ENCODE measurements at regions not wholly inside any gene's neighbourhood (a gene's known extent, or its start where the extent isn't known, plus 50 kb on each side); places are given as distances from the start of the nearest gene placed in this dataset.

- H3K4me2 ChIP-seq (replicated peaks; ENCODE audit: extremely low read depth, low read length, poor library complexity, severe bottlenecking) = no peak overlapping the region
These were observed 526.1 kb upstream of the GBE1 start for GRCh38 chr3:82287562-82287961.

GRCh38 chr3:82281205-82281604 is 519.8 kb upstream of the GBE1 start:
- no peaks in the 10 kb centered on the region for H3K4me1 ChIP-seq (ENCODE audit: control insufficient read depth in 1 of 2, insufficient read depth in 2 of 2, low read length in 2 of 2)
- Mint-ChIP-seq H3K4me1 (no peaks in the 10 kb centered on the region), H3K4me3 (no peak overlapping the region), H3K27ac (no peak overlapping the region), H3K27me3 (ENCODE audit: low read depth in 3 of 3) (no peaks in the 10 kb centered on the region), H3K36me3 (no peaks in the 10 kb centered on the region), H3K9me3 (peaks cover 0 to 5% (median 0%) of the 10 kb centered on the region in 7 donors)
- no peaks in the 10 kb centered on the region for H3K79me2 ChIP-seq (ENCODE audit: insufficient read depth, low read length)
- no peaks in the 10 kb centered on the region for H3K9me3 ChIP-seq (replicated peaks in 1 of 2; ENCODE audit: control insufficient read depth in 1 of 2, insufficient read depth in 1 of 2, low read length in 2 of 2)
- no peaks in the 10 kb centered on the region for H3K36me3 ChIP-seq (replicated peaks in 1 of 2; ENCODE audit: control insufficient read depth in 1 of 2, insufficient read depth in 2 of 2, low read length in 2 of 2)
- H4K20me1 ChIP-seq (ENCODE audit: insufficient read depth, low read length) = no peaks in the 10 kb centered on the region
- DNase-seq = no peak
- no peak overlapping the region for H3K9ac ChIP-seq (ENCODE audit: insufficient read depth, low read length, poor library complexity, severe bottlenecking)
- no peaks in the 10 kb centered on the region for H3K27me3 ChIP-seq (ENCODE audit: control insufficient read depth in 2 of 2, insufficient read depth in 2 of 2, low read length in 2 of 2)
- 67% methylated on average over 3 of the region's 3 CpGs for WGBS (ENCODE audit: insufficient coverage)
- no peak for TF ChIP-seq CTCF (IDR thresholded peaks at IDR 0.05)
- H3K27ac ChIP-seq (ENCODE audit: low read depth in 1 of 2, low read length in 2 of 2) = no peak overlapping the region
- H2AFZ ChIP-seq (ENCODE audit: insufficient read depth, low read depth, low read length, poor library complexity, severe bottlenecking) = no peak overlapping the region
- intact Hi-C loops (cut with micrococcal nuclease) = no loop called here
- H3K4me3 ChIP-seq (replicated peaks in 1 of 3; ENCODE audit: low read depth in 2 of 3, low read length in 3 of 3) = no peak overlapping the region
- no peak overlapping the region for H3K4me2 ChIP-seq (replicated peaks; ENCODE audit: extremely low read depth, low read length, poor library complexity, severe bottlenecking)

More at GRCh38 chr3:82287562-82287961, 526.1 kb upstream of the GBE1 start:
- no peak overlapping the region for H2AFZ ChIP-seq (ENCODE audit: insufficient read depth, low read depth, low read length, poor library complexity, severe bottlenecking)
- intact Hi-C loops (cut with micrococcal nuclease) = no loop called here
- H4K20me1 ChIP-seq (ENCODE audit: insufficient read depth, low read length) = no peaks in the 10 kb centered on the region
- H3K4me1 ChIP-seq (ENCODE audit: control insufficient read depth in 1 of 2, insufficient read depth in 2 of 2, low read length in 2 of 2) = no peaks in the 10 kb centered on the region
- no peak for DNase-seq
- TF ChIP-seq CTCF (IDR thresholded peaks at IDR 0.05) = no peak
- peaks cover 5 to 13% of the 10 kb centered on the region in 2 donors for H3K9me3 ChIP-seq (replicated peaks in 1 of 2; ENCODE audit: control insufficient read depth in 1 of 2, insufficient read depth in 1 of 2, low read length in 2 of 2)
- Mint-ChIP-seq H3K27me3 (ENCODE audit: low read depth in 3 of 3) (no peaks in the 10 kb centered on the region), H3K4me1 (no peaks in the 10 kb centered on the region), H3K4me3 (no peak overlapping the region), H3K27ac (no peak overlapping the region), H3K9me3 (peaks cover 4 to 12% (median 7%) of the 10 kb centered on the region in 7 donors), H3K36me3 (no peaks in the 10 kb centered on the region)
- H3K27me3 ChIP-seq (ENCODE audit: control insufficient read depth in 2 of 2, insufficient read depth in 2 of 2, low read length in 2 of 2) = no peaks in the 10 kb centered on the region
- H3K79me2 ChIP-seq (ENCODE audit: insufficient read depth, low read length) = no peaks in the 10 kb centered on the region
- H3K9ac ChIP-seq (ENCODE audit: insufficient read depth, low read length, poor library complexity, severe bottlenecking) = no peak overlapping the region
- no peak overlapping the region for H3K4me3 ChIP-seq (replicated peaks in 1 of 3; ENCODE audit: low read depth in 2 of 3, low read length in 3 of 3)
- no peak overlapping the region for H3K27ac ChIP-seq (ENCODE audit: low read depth in 1 of 2, low read length in 2 of 2)
- WGBS (ENCODE audit: insufficient coverage) = 100% methylated on average over 3 of the region's 3 CpGs
- no peaks in the 10 kb centered on the region for H3K36me3 ChIP-seq (replicated peaks in 1 of 2; ENCODE audit: control insufficient read depth in 1 of 2, insufficient read depth in 2 of 2, low read length in 2 of 2)

Data from CD14-positive monocyte (primary cell).